SK-N-SH treated with all-trans-retinoic acid at 6 μM for 48 hours (cell line): ENCODE measurements at regions not wholly inside any gene's neighbourhood (a gene's known extent, or its start where the extent isn't known, plus 50 kb on each side); places are given as distances from the start of the nearest gene placed in this dataset.

Source experiments
- ESRRG ChIP-seq: fragments of 250-450 bp; sonication (Bioruptor Pico); IDR thresholded peaks from 2 replicates; pipeline ENCODE4 v1.6.1; 2021; ENCODE audit warnings: mild to moderate bottlenecking
- ZNF8 ChIP-seq: fragments of 450-650 bp; formaldehyde crosslinking; IDR thresholded peaks from 2 replicates; pipeline ENCODE4 v1.5.0; 2020; ENCODE audit warnings: mild to moderate bottlenecking, moderate library complexity

GRCh38 chr13:22111152-22111783 lies 440.4 kb downstream of the FGF9 start:
- TF ChIP-seq ZNF8 (no peak), ESRRG (no peak)
